Lung microvascular endothelial cell (primary cell): ENCODE measurements at regions not wholly inside any gene's neighbourhood (a gene's known extent, or its start where the extent isn't known, plus 50 kb on each side); places are given as distances from the start of the nearest gene placed in this dataset.

Source experiments
- DNase-seq, 2 donors: peaks; one replicate each; pipeline versions ENCODE4 v3.0.0 to v3.0.0-alpha.2; 2010; ENCODE audit warnings: low read depth in 2 of 2

DNA sequence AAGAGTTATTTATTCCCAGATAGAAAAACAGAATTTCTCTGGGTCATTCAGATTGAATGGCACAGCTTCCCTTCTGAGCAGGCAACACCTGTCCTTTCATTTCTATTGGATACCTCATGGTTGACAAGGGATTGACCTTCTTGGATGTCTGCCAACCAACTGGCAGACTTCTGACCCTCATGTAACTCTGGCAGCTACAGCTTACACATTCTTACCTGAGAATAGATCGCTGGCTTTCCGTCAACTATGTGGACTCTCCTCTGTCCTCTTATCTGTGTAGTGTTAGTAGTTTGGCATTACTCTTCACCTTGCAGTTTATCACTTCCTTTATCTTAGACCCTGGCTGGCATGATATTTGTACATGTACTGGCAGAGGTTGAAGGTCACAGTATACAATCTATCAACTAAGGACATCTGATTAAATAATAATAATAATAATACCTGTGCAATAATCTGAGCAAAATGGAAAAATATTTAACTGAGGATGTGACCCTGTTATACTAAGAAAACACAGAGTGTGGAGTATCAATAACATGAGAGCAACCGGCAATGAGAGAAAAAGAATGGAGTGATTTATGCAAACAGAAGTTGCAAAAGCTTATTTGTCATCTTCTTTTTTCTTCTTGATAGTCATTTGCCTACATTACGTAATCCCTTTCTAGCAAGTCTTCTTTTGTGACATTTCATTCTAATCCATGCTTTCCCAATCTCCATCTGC lies 1118.2 kb downstream of the ARAP2 start:
- no peak for DNase-seq

- DNase-seq = no peak
Observed at GRCh38 chr4:35138449-35138848, 1105.9 kb downstream of the ARAP2 start.

GRCh38 chr4:35147761-35148160 lies 1096.6 kb downstream of the ARAP2 start:
- no peak for DNase-seq

DNA sequence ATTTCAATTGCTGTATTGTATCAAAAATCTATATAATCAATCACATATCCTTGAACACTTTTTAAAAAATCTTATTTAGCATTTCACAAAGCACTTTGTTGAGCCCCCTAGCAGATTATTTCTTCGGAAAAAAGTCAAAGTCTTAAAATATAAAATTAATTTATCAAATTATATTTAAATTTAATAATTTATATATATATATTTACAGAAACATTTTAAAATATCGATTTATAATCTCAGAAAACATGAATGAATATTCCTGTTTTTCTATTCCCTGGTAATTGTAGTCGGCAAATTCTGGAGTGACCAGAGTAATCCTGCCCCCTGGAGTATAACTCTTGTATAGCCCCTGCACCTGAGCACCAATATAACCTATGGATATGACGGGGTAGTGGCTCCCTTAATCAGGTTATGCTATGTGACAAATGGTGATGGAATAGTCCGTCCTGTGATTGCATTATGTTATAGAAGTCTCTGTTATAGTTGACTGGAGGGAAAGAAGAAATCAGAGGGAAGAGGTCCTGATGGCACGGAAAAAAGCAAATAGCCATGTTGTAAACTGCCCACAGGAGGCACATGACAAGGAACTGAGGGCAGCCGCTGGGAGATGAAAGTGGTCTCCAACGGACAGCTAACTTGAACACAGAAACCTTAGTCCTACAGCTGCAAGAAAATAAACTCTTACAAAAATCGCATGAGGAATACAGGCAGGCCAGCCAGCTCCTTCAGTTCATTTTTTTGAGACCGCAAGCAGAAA lies 1092.3 kb downstream of the ARAP2 start:
- no peak for DNase-seq

DNA sequence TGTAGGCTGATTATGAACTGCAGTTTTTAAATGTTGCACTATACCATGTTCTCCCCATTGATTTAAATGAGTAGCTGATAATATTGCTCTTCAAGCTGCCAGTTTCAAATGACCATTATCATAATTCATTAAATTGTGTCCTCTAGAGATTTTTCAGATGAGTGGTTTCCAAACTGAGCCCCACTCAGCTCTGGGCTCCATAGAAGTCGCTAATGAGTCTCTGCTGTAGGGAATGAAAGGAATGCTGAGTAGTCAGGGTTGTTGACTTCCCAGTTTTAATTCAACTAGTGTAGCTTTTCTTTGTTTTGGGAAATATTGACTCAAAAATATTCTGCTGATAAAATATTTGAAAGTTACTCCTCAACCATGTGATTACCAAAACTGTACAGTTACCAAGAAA lies 1081.1 kb downstream of the ARAP2 start:
- no peak for DNase-seq

- no peak for DNase-seq
Observed at GRCh38 chr4:35164063-35164462, 1080.3 kb downstream of the ARAP2 start.

- no peak for DNase-seq
Observed at GRCh38 chr4:35166466-35166865, 1077.8 kb downstream of the ARAP2 start.

- no peak for DNase-seq
Observed at GRCh38 chr4:35167385-35167784, 1076.9 kb downstream of the ARAP2 start.

- DNase-seq = no peak
Observed at GRCh38 chr4:35175487-35175886, 1068.8 kb downstream of the ARAP2 start.

- no peak for DNase-seq
Observed at GRCh38 chr4:35175894-35176293, 1068.4 kb downstream of the ARAP2 start.

DNA sequence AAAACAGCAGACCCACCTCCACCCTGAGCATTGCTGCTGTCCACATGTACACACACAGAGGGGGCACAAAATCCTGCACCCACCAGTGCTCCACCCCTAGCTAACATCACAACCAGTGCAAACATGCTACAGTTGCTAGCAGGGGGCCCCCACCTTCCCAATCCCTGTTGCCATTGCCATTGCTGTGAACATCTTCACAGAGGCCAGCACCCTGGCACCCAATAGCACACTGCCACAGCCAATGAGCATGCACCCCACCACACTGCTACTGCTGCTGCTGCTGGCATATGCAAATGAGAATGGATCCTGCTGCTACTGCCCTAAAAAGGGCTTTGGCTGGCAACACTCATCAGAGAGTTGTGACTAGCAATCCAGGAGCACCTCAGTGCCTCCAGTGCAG lies 1061.9 kb downstream of the ARAP2 start:
- DNase-seq = no peak

GRCh38 chr4:35189988-35190613 lies 1054.2 kb downstream of the ARAP2 start:
- no peak for DNase-seq

- DNase-seq = no peak
Observed at GRCh38 chr4:35201403-35201802, 1042.9 kb downstream of the ARAP2 start.

DNA sequence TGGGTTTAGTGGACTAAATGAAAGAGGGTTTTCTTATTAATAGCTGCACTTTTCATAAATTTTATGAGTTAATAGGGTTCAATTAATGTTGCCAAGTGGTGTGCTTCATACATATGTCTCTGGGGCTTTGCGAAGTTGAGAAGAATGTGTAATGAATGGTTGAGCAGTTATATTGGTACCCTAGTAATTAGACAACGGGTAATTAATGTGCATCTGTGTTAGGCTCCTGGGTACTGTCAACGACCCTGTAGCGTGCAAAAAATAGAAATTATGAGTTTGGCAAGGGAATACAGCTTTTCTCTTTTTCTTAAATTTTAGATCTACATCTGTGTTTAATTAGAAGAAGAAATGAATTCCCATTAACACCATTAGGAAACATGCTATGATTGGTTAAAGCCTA lies 1027.7 kb downstream of the ARAP2 start:
- DNase-seq = no peak

DNA sequence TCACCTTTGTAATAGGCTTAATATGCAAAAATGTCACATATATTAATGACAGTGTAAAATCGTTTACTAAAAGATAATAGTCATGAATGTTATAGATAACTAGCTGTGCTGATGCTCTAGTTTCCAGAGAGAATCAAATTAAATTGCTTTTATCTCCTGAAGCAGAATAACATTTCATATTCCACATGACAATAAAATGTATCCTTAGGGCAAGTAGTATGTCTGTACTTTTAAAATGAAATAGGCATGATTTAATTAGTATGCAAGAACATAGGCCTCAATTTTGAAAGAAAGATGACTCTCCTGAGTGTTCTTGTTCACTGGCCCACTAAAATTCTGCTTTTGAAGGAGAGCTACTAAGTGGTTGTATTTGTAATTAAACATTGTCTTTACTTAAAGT lies 1027.0 kb downstream of the ARAP2 start:
- no peak for DNase-seq

DNA sequence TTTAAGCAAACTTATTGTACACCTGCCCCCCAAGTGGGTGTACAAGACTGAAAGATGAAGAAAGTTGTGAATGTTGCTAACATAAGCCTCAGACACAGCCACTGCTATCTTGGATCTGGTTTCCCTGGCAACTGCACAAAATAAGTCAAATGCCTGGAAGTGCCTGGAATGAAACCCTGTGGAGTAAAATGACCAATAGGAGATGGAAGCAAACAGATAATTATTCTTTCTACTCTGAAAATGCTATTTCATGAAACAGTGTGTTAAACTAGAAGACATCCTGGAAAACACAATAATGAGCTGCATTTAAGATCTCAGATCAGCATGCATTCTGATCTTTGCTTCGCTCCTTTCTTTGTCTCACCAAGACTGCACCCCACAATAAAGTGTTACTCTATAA lies 1016.0 kb downstream of the ARAP2 start:
- DNase-seq = no peak

GRCh38 chr4:35229021-35229420 lies 1015.3 kb downstream of the ARAP2 start:
- DNase-seq = no peak

- no peak for DNase-seq
Observed at GRCh38 chr4:35237924-35238323, 1006.4 kb downstream of the ARAP2 start.

DNA sequence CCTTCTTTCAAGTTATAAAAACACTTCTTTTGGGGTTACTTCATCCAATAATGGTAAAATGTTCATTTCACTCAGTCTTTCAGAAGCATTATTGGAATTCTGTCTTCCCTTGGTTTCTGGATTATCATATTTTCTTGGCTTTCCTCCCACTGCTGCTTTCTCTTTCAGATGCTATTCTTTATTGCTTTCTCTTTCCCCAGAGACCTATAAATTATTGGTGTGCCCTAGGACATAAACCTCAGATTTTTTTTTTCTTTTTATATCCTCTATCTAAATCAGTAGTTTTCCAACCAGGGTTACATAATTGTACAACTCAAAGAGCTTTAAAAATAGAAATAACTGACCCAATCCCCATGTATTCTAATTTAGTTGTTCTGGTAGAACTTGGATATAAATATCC lies 1005.5 kb downstream of the ARAP2 start:
- no peak for DNase-seq

- no peak for DNase-seq
Observed at GRCh38 chr4:35246493-35246892, 997.8 kb downstream of the ARAP2 start.

GRCh38 chr4:35247047-35247446 lies 997.3 kb downstream of the ARAP2 start:
- no peak for DNase-seq

GRCh38 chr4:35250331-35250730 lies 994.0 kb downstream of the ARAP2 start:
- DNase-seq = no peak

- DNase-seq = no peak
Observed at GRCh38 chr4:35250761-35251160, 993.6 kb downstream of the ARAP2 start.
